K562 (cell line): ENCODE measurements at regions not wholly inside any gene's neighbourhood (a gene's known extent, or its start where the extent isn't known, plus 50 kb on each side); places are given as distances from the start of the nearest gene placed in this dataset.

ENCODE experiments used
- ATAC-seq: fragments of 200-7000 bp; cut with Tn5 transposase; 3 replicates; pipeline ENCODE4 v1.9.1; 2020; ENCODE audit warnings: moderate library complexity
- BruUV-seq: library from RNA; stranded (reverse); fragments of 400-500 nt; replicated peaks from 2 replicates; lab custom pipeline; 2021; lab: Mats Ljungman, UMichigan
- CTCF ChIA-PET: fragments of 300-600 bp; formaldehyde crosslinking; extraction: SDS; loops from one replicate; lab custom pipeline; 2021; ENCODE audit warnings: low intra/inter-chr PET ratio; lab: Yijun Ruan, JAX
- POLR2A ChIA-PET: fragments of 300-600, 350-650 bp; sonication (Branson Sonifier 250); formaldehyde crosslinking; extraction: SDS; loops from one replicate; lab custom pipeline; 2021; ENCODE audit warnings: antibody characterized with exemption, inconsistent platforms; lab: Yijun Ruan, JAX
- DNase-seq, 4 experiments: peaks; one replicate each; pipeline versions ENCODE4 v3.0.0 to v3.0.0-alpha.2; 2011 to 2018; ENCODE audit warnings: low spot score in 3 of 4, mixed read lengths in 3 of 4; ENCODE audit errors: extremely low read depth in 1 of 4
- FAIRE-seq: peaks from 2 replicates; lab custom pipeline; 2011; peaks lifted over from hg19 to GRCh38; lab: Jason Lieb, UNC
- H2AFZ ChIP-seq: 2 replicates; pipeline ENCODE4 v1.6.0; 2011; ENCODE audit warnings: low read depth, low read length, control low read depth, inconsistent platforms
- H3K27ac ChIP-seq: fragments of 200-600 bp; 3 replicates; pipeline ENCODE4 v1.8.0; 2011; ENCODE audit warnings: low read depth, mild to moderate bottlenecking, control low read depth, inconsistent platforms, low read length, moderate library complexity, mixed read lengths; ENCODE audit errors: extremely low read depth
- H3K27me3 ChIP-seq, 2 experiments: fragments of 300-600 bp in 1 of 2; 2 replicates in 1 of 2; 3 replicates in 1 of 2; pipeline versions ENCODE4 v1.6.0 to v1.8.0; 2011; ENCODE audit warnings: inconsistent platforms in 2 of 2, low read length in 2 of 2, mild to moderate bottlenecking in 1 of 2, mixed read lengths in 1 of 2, moderate library complexity in 1 of 2; ENCODE audit not compliant: control insufficient read depth in 2 of 2, insufficient read depth in 2 of 2
- H3K36me3 ChIP-seq: fragments of 300-600 bp; 3 replicates; pipeline ENCODE4 v1.8.0; 2011; ENCODE audit warnings: mild to moderate bottlenecking, low read length, inconsistent platforms; ENCODE audit not compliant: control insufficient read depth, insufficient read depth
- H3K4me1 ChIP-seq, 2 experiments: fragments of 200-600 bp in 1 of 2; replicated peaks in 1 of 2; 2 replicates in 1 of 2; 3 replicates in 1 of 2; pipeline versions ENCODE4 v1.5.1 to v1.8.0; 2011; ENCODE audit warnings: inconsistent platforms in 2 of 2, low read length in 2 of 2, mild to moderate bottlenecking in 1 of 2, mixed read lengths in 1 of 2, moderate library complexity in 1 of 2; ENCODE audit not compliant: control insufficient read depth in 2 of 2, insufficient read depth in 2 of 2
- H3K4me2 ChIP-seq: 2 replicates; pipeline ENCODE4 v1.6.1; 2011; ENCODE audit warnings: low read length, control low read depth, inconsistent platforms, mixed read lengths; ENCODE audit not compliant: insufficient read depth
- H3K4me3 ChIP-seq: fragments of 200-600 bp; sonication (generic), shearing (Covaris generic); 2 replicates; pipeline ENCODE4 v1.5.1; 2016; ENCODE audit warnings: control low read depth, inconsistent platforms
- H3K79me2 ChIP-seq: fragments of 200-600 bp; 3 replicates; pipeline ENCODE4 v1.8.0; 2011; ENCODE audit warnings: low read length, inconsistent platforms; ENCODE audit not compliant: control insufficient read depth, insufficient read depth
- H3K9ac ChIP-seq, 2 experiments: 2 replicates each; pipeline versions ENCODE4 v1.6.0 to v1.6.1; 2011; ENCODE audit warnings: low read depth in 2 of 2, low read length in 2 of 2, control low read depth in 1 of 2, inconsistent platforms in 1 of 2, mild to moderate bottlenecking in 1 of 2, mixed read lengths in 1 of 2; ENCODE audit not compliant: insufficient read depth in 1 of 2
- H3K9me1 ChIP-seq: one replicate; pipeline ENCODE4 v1.6.0; 2011; ENCODE audit warnings: inconsistent platforms, mild to moderate bottlenecking, low read length, moderate library complexity; ENCODE audit not compliant: control insufficient read depth, insufficient read depth
- H3K9me3 ChIP-seq: replicated peaks from 2 replicates; pipeline ENCODE4 v1.5.1; 2011; ENCODE audit warnings: low read depth, low read length, inconsistent platforms; ENCODE audit not compliant: control insufficient read depth, insufficient read depth
- H4K20me1 ChIP-seq: replicated peaks from 2 replicates; pipeline ENCODE4 v1.6.1; 2011; ENCODE audit warnings: low read length, inconsistent platforms, mixed read lengths; ENCODE audit not compliant: control insufficient read depth, insufficient read depth
- LARP7 ChIP-seq: fragments of 450-650 bp; IDR thresholded peaks from 2 replicates; pipeline ENCODE4 v1.6.1; 2016
- ZBTB11 ChIP-seq, 3 experiments: fragments of 200-800 bp in 1 of 3; fragments of 250-450 bp in 1 of 3; fragments of 450-650 bp in 1 of 3; sonication (Bioruptor Pico) in 1 of 3; sonication (Bioruptor generic) in 1 of 3; formaldehyde crosslinking in 1 of 3; IDR thresholded peaks; 2 replicates each; pipeline versions ENCODE4 v1.6.1 to v1.8.0; 2016 to 2022; ENCODE audit warnings: mild to moderate bottlenecking in 2 of 3, missing genetic modification characterization in 2 of 3, missing compliant biosample characterization in 1 of 3, moderate library complexity in 1 of 3
- WGBS: fragments of 100-300 bp; shearing (Covaris generic); methylation state at CpG from one replicate; pipeline ENCODE4 v1.1.6; 2016; ENCODE audit warnings: low coverage, mixed read lengths; ENCODE audit not compliant: insufficient coverage; ENCODE audit errors: missing lambda C conversion rate; 5-methylcytosine and 5-hydroxymethylcytosine counted together
- in situ Hi-C: fragments of 300-500 bp; cut with MboI; formaldehyde crosslinking; loops from 4 replicates; pipeline ENCODE4 v1.15.0; 2018; ENCODE audit warnings: inconsistent platforms, mixed read lengths
- intact Hi-C: fragments of 100-400 bp; cut with micrococcal nuclease; formaldehyde crosslinking; loops from 2 replicates; pipeline ENCODE4 v1.14.2; 2022

GRCh38 chr1:30607723-30608122, 115.7 kb downstream of the MATN1 start:
- Histone ChIP-seq H3K4me1 (no peaks in the 10 kb centered on the region), H3K9me3 (no peaks in the 10 kb centered on the region), H2AFZ (no peak overlapping the region), H4K20me1 (no peaks in the 10 kb centered on the region), H3K9me1 (no peaks in the 10 kb centered on the region), H3K79me2 (no peaks in the 10 kb centered on the region), H3K4me3 (no peak overlapping the region), H3K27ac (no peak overlapping the region), H3K27me3 (peaks cover 0 to 17% of the 10 kb centered on the region in 2 experiments; a peak in 2 of 5 replicates), H3K36me3 (no peaks in the 10 kb centered on the region), H3K4me2 (no peak overlapping the region), H3K9ac (no peak overlapping the region)
- TF ChIP-seq ZBTB11 (CRISPR knock-in tag; IDR thresholded peaks at IDR 0.05): peak in 1 of 3 experiments; percentile 79; a peak in 2 of 6 replicates
- TF ChIP-seq LARP7: no peak
- BruUV-seq: no TSS peak
- 3% methylated on average over 5 of the region's 5 CpGs for WGBS
- in situ Hi-C loops: no loop called here
- CTCF ChIA-PET: no interaction called here
- DNase-seq (no peak), ATAC-seq (no peak), FAIRE-seq (no peak)
- intact Hi-C loops: no loop called here
- POLR2A ChIA-PET: no interaction called here
